Keratinocyte (primary cell): ENCODE measurements at regions not wholly inside any gene's neighbourhood (a gene's known extent, or its start where the extent isn't known, plus 50 kb on each side); places are given as distances from the start of the nearest gene placed in this dataset.

ENCODE experiments used
- EZH2 ChIP-seq: IDR thresholded peaks from one replicate; pipeline ENCODE4 v1.6.1; 2012; ENCODE audit warnings: inconsistent platforms, mild to moderate bottlenecking, low read length, moderate library complexity
- TF ChIP-seq, protein P1 (sequence below), 3 experiments: IDR thresholded peaks in 1 of 3; conservative IDR thresholded peaks in 1 of 3; optimal IDR thresholded peaks in 1 of 3; 2 replicates in 2 of 3; 3 replicates in 1 of 3; pipeline versions ENCODE3 to v1.5.1; 2011; ENCODE audit warnings: low read length in 3 of 3, mild to moderate bottlenecking in 3 of 3, moderate library complexity in 2 of 3, control low read depth in 1 of 3, inconsistent platforms in 1 of 3; ENCODE audit not compliant: insufficient read depth in 2 of 3; ENCODE audit errors: extremely low read depth in 1 of 3

DNA sequence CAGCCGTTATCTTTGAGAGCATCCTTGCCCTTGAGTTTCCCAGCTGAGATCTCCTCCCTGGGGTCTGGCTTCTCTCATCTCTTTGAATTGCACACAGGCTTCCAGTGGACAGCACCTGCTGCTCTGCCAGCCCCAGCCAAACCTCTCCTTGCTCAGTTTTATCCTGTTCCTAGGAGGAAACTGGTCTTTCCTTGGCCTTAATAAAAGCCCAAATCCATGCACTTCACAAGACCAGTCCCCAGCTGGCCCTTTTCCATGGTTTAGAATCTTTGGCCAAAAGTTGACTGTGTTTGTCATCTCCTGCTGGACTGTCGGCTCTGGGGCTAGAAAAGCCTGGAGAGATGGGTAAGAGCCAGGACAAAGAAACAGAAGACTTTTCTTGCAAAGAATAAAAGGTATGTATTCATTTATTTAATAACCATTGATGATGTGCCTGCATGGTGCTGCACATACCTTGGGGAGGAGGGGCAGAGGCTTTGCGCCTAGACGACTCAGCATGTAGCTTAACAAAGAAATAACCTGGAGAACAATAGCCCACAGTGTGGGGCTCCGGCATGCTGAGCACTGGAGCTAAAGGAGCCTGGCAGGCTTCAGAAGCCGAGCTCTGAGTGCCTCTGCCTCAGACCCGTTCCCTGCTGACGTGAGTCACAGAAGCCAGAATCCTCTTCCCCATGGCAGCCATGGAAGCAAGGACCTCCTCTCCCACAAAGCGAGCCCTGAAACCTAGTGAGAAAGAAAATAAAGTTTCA, 319.3 kb upstream of the B3GAT1 start:
- TF ChIP-seq, protein P1, sequence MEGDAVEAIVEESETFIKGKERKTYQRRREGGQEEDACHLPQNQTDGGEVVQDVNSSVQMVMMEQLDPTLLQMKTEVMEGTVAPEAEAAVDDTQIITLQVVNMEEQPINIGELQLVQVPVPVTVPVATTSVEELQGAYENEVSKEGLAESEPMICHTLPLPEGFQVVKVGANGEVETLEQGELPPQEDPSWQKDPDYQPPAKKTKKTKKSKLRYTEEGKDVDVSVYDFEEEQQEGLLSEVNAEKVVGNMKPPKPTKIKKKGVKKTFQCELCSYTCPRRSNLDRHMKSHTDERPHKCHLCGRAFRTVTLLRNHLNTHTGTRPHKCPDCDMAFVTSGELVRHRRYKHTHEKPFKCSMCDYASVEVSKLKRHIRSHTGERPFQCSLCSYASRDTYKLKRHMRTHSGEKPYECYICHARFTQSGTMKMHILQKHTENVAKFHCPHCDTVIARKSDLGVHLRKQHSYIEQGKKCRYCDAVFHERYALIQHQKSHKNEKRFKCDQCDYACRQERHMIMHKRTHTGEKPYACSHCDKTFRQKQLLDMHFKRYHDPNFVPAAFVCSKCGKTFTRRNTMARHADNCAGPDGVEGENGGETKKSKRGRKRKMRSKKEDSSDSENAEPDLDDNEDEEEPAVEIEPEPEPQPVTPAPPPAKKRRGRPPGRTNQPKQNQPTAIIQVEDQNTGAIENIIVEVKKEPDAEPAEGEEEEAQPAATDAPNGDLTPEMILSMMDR (optimal IDR thresholded peaks at IDR 0.05 in 1 of 3, IDR thresholded peaks at IDR 0.05 in 1 of 3, conservative IDR thresholded peaks at IDR 0.05 in 1 of 3; ENCODE audit: extremely low read depth in 1 of 3, insufficient read depth in 2 of 3, low read length in 3 of 3), result no peak
- TF ChIP-seq EZH2, result no peak
